Cardiac muscle cell (in vitro differentiated cells and primary cell): ENCODE measurements at regions not wholly inside any gene's neighbourhood (a gene's known extent, or its start where the extent isn't known, plus 50 kb on each side); places are given as distances from the start of the nearest gene placed in this dataset.
A peak's percentile ranks its signal among the peaks of the same experiment; 100 is the strongest.

Source experiments
- DNase-seq, 2 donors: peaks; one replicate each; pipeline versions ENCODE4 v3.0.0 to v3.0.0-alpha.2; 2010 to 2017; ENCODE audit warnings: low read depth in 1 of 2, low spot score in 1 of 2
- H3K27ac ChIP-seq: fragments of 200-600 bp; sonication (generic); 2 replicates; pipeline ENCODE4 v1.5.1; 2016
- H3K27me3 ChIP-seq: fragments of 200-600 bp; sonication (generic); 2 replicates; pipeline ENCODE4 v1.6.0; 2016; ENCODE audit warnings: control low read depth
- H3K36me3 ChIP-seq: fragments of 200-600 bp; sonication (generic); 2 replicates; pipeline ENCODE4 v1.5.1; 2016; ENCODE audit warnings: control low read depth
- H3K4me1 ChIP-seq: fragments of 200-600 bp; sonication (generic); 2 replicates; pipeline ENCODE4 v1.8.1; 2017; ENCODE audit warnings: low read depth, mild to moderate bottlenecking, mixed run types
- H3K4me3 ChIP-seq: fragments of 200-600 bp; sonication (generic); 2 replicates; pipeline ENCODE4 v1.5.1; 2016; ENCODE audit warnings: mild to moderate bottlenecking
- H3K9me3 ChIP-seq: fragments of 200-600 bp; sonication (generic); 2 replicates; pipeline ENCODE4 v1.5.1; 2017; ENCODE audit warnings: low read depth, mild to moderate bottlenecking, control low read depth
- TF ChIP-seq, protein P1 (sequence below): IDR thresholded peaks from 2 replicates; pipeline ENCODE4 v1.5.1; 2012; ENCODE audit warnings: low read depth, mild to moderate bottlenecking, low read length

DNA sequence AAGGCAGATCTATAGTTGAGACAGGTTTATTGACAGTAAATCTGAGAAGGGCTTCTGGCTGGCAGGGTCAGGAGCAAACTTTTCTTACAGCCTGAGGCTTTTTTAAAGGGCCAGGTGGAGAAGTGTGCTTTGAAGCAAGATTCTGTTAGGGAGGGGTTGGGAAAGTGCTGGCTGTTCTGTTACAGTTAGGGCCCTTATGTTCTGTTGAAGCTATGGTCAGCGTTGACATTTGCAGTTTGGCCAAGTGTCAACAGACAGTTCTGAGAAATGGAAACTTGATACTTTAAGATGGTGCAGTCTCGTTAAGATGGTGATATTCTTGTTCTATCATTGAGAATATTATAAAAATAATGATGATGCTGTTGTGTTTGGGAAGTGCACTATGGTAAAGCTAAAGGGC lies 154.2 kb downstream of the RDH14 start:
- Histone ChIP-seq H3K4me1 (peaks cover 4% of the 10 kb centered on the region), H3K9me3 (no peaks in the 10 kb centered on the region), H3K36me3 (no peaks in the 10 kb centered on the region), H3K4me3 (no peak overlapping the region), H3K27me3 (no peaks in the 10 kb centered on the region), H3K27ac (no peak overlapping the region)
- DNase-seq = peak in 1 of 2 donors; percentile 30
- TF ChIP-seq, protein P1, sequence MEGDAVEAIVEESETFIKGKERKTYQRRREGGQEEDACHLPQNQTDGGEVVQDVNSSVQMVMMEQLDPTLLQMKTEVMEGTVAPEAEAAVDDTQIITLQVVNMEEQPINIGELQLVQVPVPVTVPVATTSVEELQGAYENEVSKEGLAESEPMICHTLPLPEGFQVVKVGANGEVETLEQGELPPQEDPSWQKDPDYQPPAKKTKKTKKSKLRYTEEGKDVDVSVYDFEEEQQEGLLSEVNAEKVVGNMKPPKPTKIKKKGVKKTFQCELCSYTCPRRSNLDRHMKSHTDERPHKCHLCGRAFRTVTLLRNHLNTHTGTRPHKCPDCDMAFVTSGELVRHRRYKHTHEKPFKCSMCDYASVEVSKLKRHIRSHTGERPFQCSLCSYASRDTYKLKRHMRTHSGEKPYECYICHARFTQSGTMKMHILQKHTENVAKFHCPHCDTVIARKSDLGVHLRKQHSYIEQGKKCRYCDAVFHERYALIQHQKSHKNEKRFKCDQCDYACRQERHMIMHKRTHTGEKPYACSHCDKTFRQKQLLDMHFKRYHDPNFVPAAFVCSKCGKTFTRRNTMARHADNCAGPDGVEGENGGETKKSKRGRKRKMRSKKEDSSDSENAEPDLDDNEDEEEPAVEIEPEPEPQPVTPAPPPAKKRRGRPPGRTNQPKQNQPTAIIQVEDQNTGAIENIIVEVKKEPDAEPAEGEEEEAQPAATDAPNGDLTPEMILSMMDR = no peak

GRCh38 chr2:18404708-18405107 lies 155.7 kb downstream of the RDH14 start:
- TF ChIP-seq, protein P1 = peak; percentile 33
- peak in 1 of 2 donors; percentile 33 for DNase-seq
- H3K4me3 ChIP-seq = no peak overlapping the region
- no peaks in the 10 kb centered on the region for H3K27me3 ChIP-seq
- no peaks in the 10 kb centered on the region for H3K36me3 ChIP-seq
- no peaks in the 10 kb centered on the region for H3K9me3 ChIP-seq
- H3K4me1 ChIP-seq = peaks cover 4% of the 10 kb centered on the region
- no peak overlapping the region for H3K27ac ChIP-seq

- peaks cover 4% of the 10 kb centered on the region for H3K4me1 ChIP-seq
- no peak overlapping the region for H3K27ac ChIP-seq
- H3K9me3 ChIP-seq = no peaks in the 10 kb centered on the region
- no peak overlapping the region for H3K4me3 ChIP-seq
- DNase-seq = no peak
- TF ChIP-seq, protein P1 = no peak
- no peaks in the 10 kb centered on the region for H3K36me3 ChIP-seq
- H3K27me3 ChIP-seq = no peaks in the 10 kb centered on the region
Observed at GRCh38 chr2:18403921-18404522, 156.4 kb downstream of the RDH14 start.

DNA sequence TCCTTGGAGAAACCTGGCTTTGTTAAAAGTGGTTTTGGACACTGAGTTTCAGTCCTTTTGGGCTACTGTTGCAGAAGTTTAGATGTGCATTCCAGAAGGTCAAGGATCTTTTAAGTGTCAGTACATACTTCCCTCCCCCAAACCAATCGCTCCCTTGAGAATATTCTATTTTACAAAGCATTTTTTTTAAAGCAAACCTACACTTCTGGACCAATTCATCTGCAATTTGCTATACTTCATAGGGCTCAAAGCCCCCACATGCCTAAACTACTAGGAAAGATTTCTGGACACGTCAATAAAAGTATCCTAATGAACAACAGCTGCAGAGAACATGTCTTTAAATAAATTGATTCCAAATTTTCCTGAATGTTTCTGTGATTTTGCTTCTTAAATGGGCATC lies 157.6 kb downstream of the RDH14 start:
- no peak for DNase-seq
- no peak overlapping the region for H3K4me3 ChIP-seq
- H3K36me3 ChIP-seq = no peaks in the 10 kb centered on the region
- TF ChIP-seq, protein P1 = no peak
- H3K9me3 ChIP-seq = no peaks in the 10 kb centered on the region
- no peak overlapping the region for H3K27ac ChIP-seq
- peaks cover 4% of the 10 kb centered on the region for H3K4me1 ChIP-seq
- no peaks in the 10 kb centered on the region for H3K27me3 ChIP-seq

GRCh38 chr2:18401471-18401870 lies 159.0 kb downstream of the RDH14 start:
- Histone ChIP-seq H3K27ac (no peak overlapping the region), H3K4me1 (peaks cover 10% of the 10 kb centered on the region), H3K36me3 (no peaks in the 10 kb centered on the region), H3K9me3 (no peaks in the 10 kb centered on the region), H3K27me3 (no peaks in the 10 kb centered on the region), H3K4me3 (no peak overlapping the region)
- TF ChIP-seq, protein P1 = no peak
- peak in 1 of 2 donors; percentile 64 for DNase-seq

DNA sequence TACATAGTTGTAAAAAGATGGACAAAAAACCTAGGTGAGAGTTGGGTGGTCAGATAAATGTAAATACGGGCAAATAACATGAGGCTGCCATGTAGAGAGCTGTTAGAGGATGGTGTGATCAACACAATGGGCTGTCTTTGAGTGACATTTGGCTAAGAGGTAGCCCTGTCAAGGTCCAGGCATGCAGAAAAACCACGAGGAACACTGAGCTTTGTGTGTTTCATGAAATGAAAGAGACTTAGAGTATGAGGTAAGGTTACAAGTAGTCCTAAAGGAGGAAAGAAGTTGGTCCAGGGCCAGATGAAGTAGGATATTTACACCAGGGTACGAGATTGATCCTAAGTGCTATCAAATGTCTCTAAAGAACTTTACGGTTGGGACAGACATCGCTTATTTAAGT lies 160.9 kb downstream of the RDH14 start:
- Histone ChIP-seq H3K27ac (no peak overlapping the region), H3K27me3 (no peaks in the 10 kb centered on the region), H3K36me3 (no peaks in the 10 kb centered on the region), H3K4me3 (no peak overlapping the region), H3K4me1 (peaks cover 7% of the 10 kb centered on the region), H3K9me3 (no peaks in the 10 kb centered on the region)
- no peak for DNase-seq
- TF ChIP-seq, protein P1 = no peak
